Activated CD8-positive, alpha-beta memory T cell treated with anti-CD3 and anti-CD28 coated beads for 1 hour (primary cell): ENCODE measurements at regions not wholly inside any gene's neighbourhood (a gene's known extent, or its start where the extent isn't known, plus 50 kb on each side); places are given as distances from the start of the nearest gene placed in this dataset.

Source experiments
- DNase-seq, 2 donors: peaks; one replicate each; pipeline ENCODE4 v3.0.0-alpha.2; 2020; ENCODE audit warnings: low read depth in 1 of 2; ENCODE audit errors: extremely low read depth in 1 of 2

- no peak for DNase-seq
These were observed 340.0 kb upstream of the SFSWAP start for GRCh38 chr12:131370791-131371347.

GRCh38 chr12:131371401-131372170 lies 339.3 kb upstream of the SFSWAP start:
- no peak for DNase-seq

- no peak for DNase-seq
These were observed 338.8 kb upstream of the SFSWAP start for GRCh38 chr12:131372171-131372475.

- DNase-seq = no peak
These were observed 338.1 kb upstream of the SFSWAP start for GRCh38 chr12:131372706-131373195.

GRCh38 chr12:131375261-131375971 lies 335.5 kb upstream of the SFSWAP start:
- no peak for DNase-seq

- no peak for DNase-seq
These were observed 334.9 kb upstream of the SFSWAP start for GRCh38 chr12:131375972-131376345.

GRCh38 chr12:131378176-131378842 lies 332.6 kb upstream of the SFSWAP start:
- no peak for DNase-seq

GRCh38 chr12:131378861-131379665 lies 331.8 kb upstream of the SFSWAP start:
- no peak for DNase-seq

GRCh38 chr12:131379738-131380137 lies 331.2 kb upstream of the SFSWAP start:
- no peak for DNase-seq

- DNase-seq = no peak
These were observed 330.5 kb upstream of the SFSWAP start for GRCh38 chr12:131380220-131380964.

- DNase-seq = no peak
These were observed 329.8 kb upstream of the SFSWAP start for GRCh38 chr12:131380965-131381705.

- no peak for DNase-seq
These were observed 329.0 kb upstream of the SFSWAP start for GRCh38 chr12:131381716-131382430.

- no peak for DNase-seq
These were observed 327.6 kb upstream of the SFSWAP start for GRCh38 chr12:131383291-131383690.

- DNase-seq = no peak
These were observed 326.9 kb upstream of the SFSWAP start for GRCh38 chr12:131383741-131384543.

- no peak for DNase-seq
These were observed 326.4 kb upstream of the SFSWAP start for GRCh38 chr12:131384544-131384855.

- no peak for DNase-seq
These were observed 325.4 kb upstream of the SFSWAP start for GRCh38 chr12:131385313-131386166.

GRCh38 chr12:131386167-131386521 lies 324.7 kb upstream of the SFSWAP start:
- DNase-seq = no peak
